ENCODE measurements at regions not wholly inside any gene's neighbourhood (a gene's known extent, or its start where the extent isn't known, plus 50 kb on each side); places are given as distances from the start of the nearest gene placed in this dataset.

DNA sequence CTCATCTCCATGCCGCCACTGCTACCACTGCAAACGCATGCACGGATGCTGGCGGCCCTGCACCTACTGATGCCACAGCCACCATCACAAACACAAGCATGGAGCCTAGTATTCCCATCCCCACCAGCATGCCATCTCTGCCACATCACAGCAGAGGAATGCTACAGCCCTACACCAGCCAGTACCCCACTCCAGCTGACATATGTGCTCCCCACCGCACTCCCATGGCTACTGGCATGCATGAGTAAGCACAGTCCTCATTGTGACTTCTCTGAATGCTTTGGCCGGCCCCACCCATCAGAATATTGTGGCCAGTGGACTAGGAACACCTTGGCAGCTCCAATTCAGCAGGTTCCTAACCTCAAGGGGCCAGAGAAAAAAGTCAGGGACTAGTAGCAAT, 705.5 kb downstream of the POM121L12 start:
- no peak for TF ChIP-seq CTCF (conservative IDR thresholded peaks at IDR 0.05; ENCODE audit: low read length)
- TF ChIP-seq EZH2phosphoT487 (IDR thresholded peaks at IDR 0.05; ENCODE audit: borderline replicate concordance), result no peak

Data from Loucy (cell line).